ENCODE measurements at regions not wholly inside any gene's neighbourhood (a gene's known extent, or its start where the extent isn't known, plus 50 kb on each side); places are given as distances from the start of the nearest gene placed in this dataset.

- Histone ChIP-seq H3K4me2 (ENCODE audit: low read length) (no peak overlapping the region), H3K27ac (ENCODE audit: low read length) (no peak overlapping the region), H3K79me2 (replicated peaks; ENCODE audit: insufficient read depth, low read length) (no peaks in the 10 kb centered on the region), H4K20me1 (ENCODE audit: insufficient read depth) (no peaks in the 10 kb centered on the region), H3K9ac (ENCODE audit: low read length) (no peak overlapping the region), H3K4me3 (ENCODE audit: low read length) (no peak overlapping the region), H3K27me3 (ENCODE audit: insufficient read depth, low read depth, low read length) (no peaks in the 10 kb centered on the region), H3K9me3 (ENCODE audit: low read length) (peaks cover 5% of the 10 kb centered on the region), H2AFZ (ENCODE audit: low read depth, low read length) (no peak overlapping the region), H3K9me2 (ENCODE audit: insufficient read depth, low read length) (no peaks in the 10 kb centered on the region), H3K36me3 (ENCODE audit: insufficient read depth, low read length) (no peaks in the 10 kb centered on the region), H3F3A (ENCODE audit: insufficient read depth, low read length, poor library complexity, severe bottlenecking) (no peaks in the 10 kb centered on the region)
- TF ChIP-seq POLR2AphosphoS5 (IDR thresholded peaks at IDR 0.05) (no peak), SMC3 (conservative IDR thresholded peaks at IDR 0.05; ENCODE audit: poor library complexity) (no peak), EZH2 (IDR thresholded peaks at IDR 0.05; ENCODE audit: borderline replicate concordance, insufficient read depth, low read length, poor library complexity, severe bottlenecking) (no peak), MXI1 (conservative IDR thresholded peaks at IDR 0.05; ENCODE audit: poor library complexity, severe bottlenecking) (no peak), RAD21 (conservative IDR thresholded peaks at IDR 0.05) (no peak), CTCF (IDR thresholded peaks at IDR 0.05; ENCODE audit: poor library complexity, severe bottlenecking) (no peak), REST (IDR thresholded peaks at IDR 0.05; ENCODE audit: borderline replicate concordance) (no peak), TAF1 (IDR thresholded peaks at IDR 0.05; ENCODE audit: low read depth) (no peak), EP300 (conservative IDR thresholded peaks at IDR 0.05; ENCODE audit: poor library complexity, severe bottlenecking) (no peak)
These were observed 216.2 kb downstream of the LRRN1 start for GRCh38 chr3:4015426-4015825.

GRCh38 chr3:4019501-4019900 lies 220.3 kb downstream of the LRRN1 start:
- Histone ChIP-seq H2AFZ (ENCODE audit: low read depth, low read length) (no peak overlapping the region), H3K27me3 (ENCODE audit: insufficient read depth, low read depth, low read length) (no peaks in the 10 kb centered on the region), H3K9ac (ENCODE audit: low read length) (no peak overlapping the region), H3K27ac (ENCODE audit: low read length) (no peak overlapping the region), H3K4me3 (ENCODE audit: low read length) (no peak overlapping the region), H3K36me3 (ENCODE audit: insufficient read depth, low read length) (no peaks in the 10 kb centered on the region), H3K9me2 (ENCODE audit: insufficient read depth, low read length) (no peaks in the 10 kb centered on the region), H4K20me1 (ENCODE audit: insufficient read depth) (no peaks in the 10 kb centered on the region), H3K79me2 (replicated peaks; ENCODE audit: insufficient read depth, low read length) (no peaks in the 10 kb centered on the region), H3K4me2 (ENCODE audit: low read length) (no peak overlapping the region), H3K9me3 (ENCODE audit: low read length) (no peaks in the 10 kb centered on the region), H3F3A (ENCODE audit: insufficient read depth, low read length, poor library complexity, severe bottlenecking) (no peaks in the 10 kb centered on the region)
- no peak for TF ChIP-seq MXI1 (conservative IDR thresholded peaks at IDR 0.05; ENCODE audit: poor library complexity, severe bottlenecking)
- TF ChIP-seq CTCF (IDR thresholded peaks at IDR 0.05; ENCODE audit: poor library complexity, severe bottlenecking): no peak
- no peak for TF ChIP-seq TAF1 (IDR thresholded peaks at IDR 0.05; ENCODE audit: low read depth)
- TF ChIP-seq EP300 (conservative IDR thresholded peaks at IDR 0.05; ENCODE audit: poor library complexity, severe bottlenecking): no peak
- TF ChIP-seq RAD21 (conservative IDR thresholded peaks at IDR 0.05): no peak
- no peak for TF ChIP-seq REST (IDR thresholded peaks at IDR 0.05; ENCODE audit: borderline replicate concordance)
- TF ChIP-seq EZH2 (IDR thresholded peaks at IDR 0.05; ENCODE audit: borderline replicate concordance, insufficient read depth, low read length, poor library complexity, severe bottlenecking): no peak
- no peak for TF ChIP-seq POLR2AphosphoS5 (IDR thresholded peaks at IDR 0.05)
- TF ChIP-seq SMC3 (conservative IDR thresholded peaks at IDR 0.05; ENCODE audit: poor library complexity): no peak

All from neural cell (in vitro differentiated cells).